ENCODE measurements at regions not wholly inside any gene's neighbourhood (a gene's known extent, or its start where the extent isn't known, plus 50 kb on each side); places are given as distances from the start of the nearest gene placed in this dataset.

- H3K27me3 Mint-ChIP-seq = no peaks in the 10 kb centered on the region
- H3K4me1 ChIP-seq (ENCODE audit: control insufficient read depth in 2 of 2, insufficient read depth in 2 of 2, low read length in 2 of 2) = no peaks in the 10 kb centered on the region
- peaks cover 0 to 11% (median 0%) of the 10 kb centered on the region in 3 donors for H3K9me3 ChIP-seq (ENCODE audit: control extremely low read depth in 1 of 3, control insufficient read depth in 2 of 3, insufficient read depth in 1 of 3, low read length in 2 of 3)
- no peak overlapping the region for H3K9ac ChIP-seq (ENCODE audit: low read length)
- POLR2A ChIA-PET = no interaction called here
- H3K9me3 Mint-ChIP-seq (ENCODE audit: insufficient read depth) = peaks cover 4% of the 10 kb centered on the region
- no peaks in the 10 kb centered on the region for H3K79me2 ChIP-seq (ENCODE audit: control insufficient read depth, insufficient read depth, low read length)
- no peak overlapping the region for H3K4me3 Mint-ChIP-seq
- no peaks in the 10 kb centered on the region for H3K27me3 ChIP-seq (replicated peaks in 1 of 4; ENCODE audit: control extremely low read depth in 1 of 4, control insufficient read depth in 3 of 4, insufficient read depth in 4 of 4, low read length in 3 of 4)
- no peak for ATAC-seq (ENCODE audit: low read depth)
- H3K27ac Mint-ChIP-seq = no peak overlapping the region
- H3K36me3 ChIP-seq (replicated peaks in 1 of 2; ENCODE audit: control extremely low read depth in 1 of 2, control insufficient read depth in 1 of 2, extremely low read depth in 1 of 2, insufficient read depth in 2 of 2, low read length in 1 of 2) = no peaks in the 10 kb centered on the region
- WGBS (ENCODE audit: insufficient coverage) = 100% methylated on average over 2 of the region's 3 CpGs
- DNase-seq = no peak
- TF ChIP-seq EZH2 (IDR thresholded peaks at IDR 0.05; ENCODE audit: borderline replicate concordance, insufficient read depth, low read depth, low read length, poor library complexity, severe bottlenecking) (no peak), CTCF (IDR thresholded peaks at IDR 0.05) (no peak)
- no peak overlapping the region for H3K27ac ChIP-seq (ENCODE audit: low read length in 2 of 2)
- no peak overlapping the region for H3K4me2 ChIP-seq (replicated peaks; ENCODE audit: low read depth, low read length, poor library complexity, severe bottlenecking)
- H3K4me1 Mint-ChIP-seq = no peaks in the 10 kb centered on the region
- H2AFZ ChIP-seq (ENCODE audit: insufficient read depth, low read depth, low read length, poor library complexity, severe bottlenecking) = no peak overlapping the region
- no peak overlapping the region for H3K4me3 ChIP-seq (ENCODE audit: control extremely low read depth in 1 of 5, extremely low read depth in 1 of 5, insufficient read depth in 1 of 5, low read depth in 2 of 5, low read length in 4 of 5)
- no peaks in the 10 kb centered on the region for H4K20me1 ChIP-seq (ENCODE audit: control insufficient read depth, insufficient read depth, low read length, poor library complexity, severe bottlenecking)
- intact Hi-C loops (cut with micrococcal nuclease) = no loop called here
- CTCF ChIA-PET = no interaction called here
Observed at GRCh38 chr18:29737190-29737589, 1305.4 kb downstream of the DSC3 start.

- POLR2A ChIA-PET = no interaction called here
- H3K4me3 Mint-ChIP-seq = no peak overlapping the region
- intact Hi-C loops (cut with micrococcal nuclease) = no loop called here
Observed at GRCh38 chr18:29730073-29730472, 1312.5 kb downstream of the DSC3 start.

More at GRCh38 chr18:29730073-29730472, 1312.5 kb downstream of the DSC3 start:
- Histone ChIP-seq H3K27ac (ENCODE audit: low read length in 2 of 2) (no peak overlapping the region), H3K79me2 (ENCODE audit: control insufficient read depth, insufficient read depth, low read length) (no peaks in the 10 kb centered on the region), H3K9me3 (ENCODE audit: control extremely low read depth in 1 of 3, control insufficient read depth in 2 of 3, insufficient read depth in 1 of 3, low read length in 2 of 3) (peaks cover 0 to 7% (median 0%) of the 10 kb centered on the region in 3 donors), H3K4me2 (replicated peaks; ENCODE audit: low read depth, low read length, poor library complexity, severe bottlenecking) (no peak overlapping the region), H3K27me3 (replicated peaks in 1 of 4; ENCODE audit: control extremely low read depth in 1 of 4, control insufficient read depth in 3 of 4, insufficient read depth in 4 of 4, low read length in 3 of 4) (no peaks in the 10 kb centered on the region), H3K36me3 (replicated peaks in 1 of 2; ENCODE audit: control extremely low read depth in 1 of 2, control insufficient read depth in 1 of 2, extremely low read depth in 1 of 2, insufficient read depth in 2 of 2, low read length in 1 of 2) (no peaks in the 10 kb centered on the region), H2AFZ (ENCODE audit: insufficient read depth, low read depth, low read length, poor library complexity, severe bottlenecking) (no peak overlapping the region), H3K9ac (ENCODE audit: low read length) (no peak overlapping the region), H4K20me1 (ENCODE audit: control insufficient read depth, insufficient read depth, low read length, poor library complexity, severe bottlenecking) (no peaks in the 10 kb centered on the region), H3K4me3 (ENCODE audit: control extremely low read depth in 1 of 5, extremely low read depth in 1 of 5, insufficient read depth in 1 of 5, low read depth in 2 of 5, low read length in 4 of 5) (no peak overlapping the region), H3K4me1 (ENCODE audit: control insufficient read depth in 2 of 2, insufficient read depth in 2 of 2, low read length in 2 of 2) (no peaks in the 10 kb centered on the region)
- H3K27me3 Mint-ChIP-seq = no peaks in the 10 kb centered on the region
- TF ChIP-seq CTCF (IDR thresholded peaks at IDR 0.05) = no peak
- no peak for TF ChIP-seq EZH2 (IDR thresholded peaks at IDR 0.05; ENCODE audit: borderline replicate concordance, insufficient read depth, low read depth, low read length, poor library complexity, severe bottlenecking)
- no peak overlapping the region for H3K27ac Mint-ChIP-seq
- WGBS (ENCODE audit: insufficient coverage) = no CpG with 5 or more reads among the region's 4 CpGs
- CTCF ChIA-PET = no interaction called here
- no peak for ATAC-seq (ENCODE audit: low read depth)
- H3K4me1 Mint-ChIP-seq = no peaks in the 10 kb centered on the region
- peaks cover 4% of the 10 kb centered on the region for H3K9me3 Mint-ChIP-seq (ENCODE audit: insufficient read depth)
- no peak for DNase-seq

Measured in B cell (primary cell).